ENCODE measurements at regions not wholly inside any gene's neighbourhood (a gene's known extent, or its start where the extent isn't known, plus 50 kb on each side); places are given as distances from the start of the nearest gene placed in this dataset.

DNA sequence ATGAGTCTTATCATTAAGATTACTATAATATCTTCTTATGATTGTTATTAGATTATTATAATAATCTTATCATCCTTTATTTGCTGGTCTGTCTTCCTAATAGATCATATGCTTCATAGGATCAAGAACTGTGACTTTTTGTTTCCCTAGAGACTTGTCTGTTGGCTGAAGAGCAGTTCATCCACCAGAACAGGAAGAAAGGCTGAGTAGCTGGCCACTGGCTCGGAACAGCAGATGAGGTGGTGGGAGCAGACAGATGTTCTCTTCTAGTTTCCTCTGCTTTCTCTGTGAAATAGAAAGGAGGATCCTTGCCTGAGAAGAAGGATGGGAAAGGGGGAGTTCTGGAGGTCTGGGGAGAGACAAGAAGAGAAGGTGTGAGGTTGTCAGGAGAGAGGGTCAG is 120.0 kb downstream of the CCNA1 start:
- H3K9me3 ChIP-seq (ENCODE audit: low read length) = no peaks in the 10 kb centered on the region
- H4K20me1 ChIP-seq (ENCODE audit: insufficient read depth, low read length) = no peaks in the 10 kb centered on the region
- no peak overlapping the region for H2AFZ ChIP-seq (ENCODE audit: low read length)
- no peaks in the 10 kb centered on the region for H3K9me2 ChIP-seq (ENCODE audit: insufficient read depth, low read length)
- TF ChIP-seq, protein P1, sequence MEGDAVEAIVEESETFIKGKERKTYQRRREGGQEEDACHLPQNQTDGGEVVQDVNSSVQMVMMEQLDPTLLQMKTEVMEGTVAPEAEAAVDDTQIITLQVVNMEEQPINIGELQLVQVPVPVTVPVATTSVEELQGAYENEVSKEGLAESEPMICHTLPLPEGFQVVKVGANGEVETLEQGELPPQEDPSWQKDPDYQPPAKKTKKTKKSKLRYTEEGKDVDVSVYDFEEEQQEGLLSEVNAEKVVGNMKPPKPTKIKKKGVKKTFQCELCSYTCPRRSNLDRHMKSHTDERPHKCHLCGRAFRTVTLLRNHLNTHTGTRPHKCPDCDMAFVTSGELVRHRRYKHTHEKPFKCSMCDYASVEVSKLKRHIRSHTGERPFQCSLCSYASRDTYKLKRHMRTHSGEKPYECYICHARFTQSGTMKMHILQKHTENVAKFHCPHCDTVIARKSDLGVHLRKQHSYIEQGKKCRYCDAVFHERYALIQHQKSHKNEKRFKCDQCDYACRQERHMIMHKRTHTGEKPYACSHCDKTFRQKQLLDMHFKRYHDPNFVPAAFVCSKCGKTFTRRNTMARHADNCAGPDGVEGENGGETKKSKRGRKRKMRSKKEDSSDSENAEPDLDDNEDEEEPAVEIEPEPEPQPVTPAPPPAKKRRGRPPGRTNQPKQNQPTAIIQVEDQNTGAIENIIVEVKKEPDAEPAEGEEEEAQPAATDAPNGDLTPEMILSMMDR (conservative IDR thresholded peaks at IDR 0.05; ENCODE audit: low read length) = no peak
- no peak for TF ChIP-seq EZH2phosphoT487 (IDR thresholded peaks at IDR 0.05; ENCODE audit: borderline replicate concordance, low read depth, low read length)
- no peak overlapping the region for H3K4me2 ChIP-seq (ENCODE audit: low read length)
- no peak overlapping the region for H3K27ac ChIP-seq (ENCODE audit: low read depth, low read length, poor library complexity, severe bottlenecking)
- H3K79me2 ChIP-seq (ENCODE audit: insufficient read depth, low read depth, low read length) = no peaks in the 10 kb centered on the region
- peak; percentile 51 for DNase-seq (ENCODE audit: low spot score)
- H3K4me3 ChIP-seq (ENCODE audit: low read depth, low read length, poor library complexity, severe bottlenecking) = no peak overlapping the region
- no peaks in the 10 kb centered on the region for H3K4me1 ChIP-seq (ENCODE audit: insufficient read depth, low read length, poor library complexity, severe bottlenecking)
- ChIA-PET POLR2A (no interaction called here), CTCF (ENCODE audit: unreplicated experiment) (no interaction called here)
- H3K36me3 ChIP-seq (ENCODE audit: insufficient read depth, low read length) = no peaks in the 10 kb centered on the region
- BruUV-seq (replicated peaks) = no TSS peak
- intact Hi-C loops (cut with micrococcal nuclease; ENCODE audit: unreplicated experiment) = no loop called here

DNA sequence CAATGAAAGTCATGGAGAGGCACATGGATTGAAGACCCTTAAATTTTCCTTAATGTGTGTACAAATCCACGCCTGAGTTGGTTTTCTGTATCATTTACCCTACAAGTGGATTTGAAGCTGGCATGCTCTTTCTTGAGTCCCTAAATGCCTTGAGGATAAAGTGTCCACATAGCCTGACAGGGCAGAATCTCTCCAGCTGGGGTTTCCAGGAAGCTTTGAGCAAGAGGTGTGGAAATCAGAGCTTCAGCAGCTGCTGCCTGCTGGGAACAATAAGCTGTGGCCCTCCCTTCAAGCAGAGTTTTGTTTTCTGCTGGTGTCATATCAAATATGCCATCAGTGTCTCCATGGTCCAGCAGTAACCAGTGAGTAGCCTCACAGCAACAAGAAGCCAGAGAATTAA is 120.3 kb upstream of the SERTM1 start:
- H4K20me1 ChIP-seq (ENCODE audit: insufficient read depth, low read length) = no peaks in the 10 kb centered on the region
- no peaks in the 10 kb centered on the region for H3K79me2 ChIP-seq (ENCODE audit: insufficient read depth, low read depth, low read length)
- H3K4me2 ChIP-seq (ENCODE audit: low read length) = no peak overlapping the region
- no peak overlapping the region for H3K4me3 ChIP-seq (ENCODE audit: low read depth, low read length, poor library complexity, severe bottlenecking)
- intact Hi-C loops (cut with micrococcal nuclease; ENCODE audit: unreplicated experiment) = no loop called here
- no peaks in the 10 kb centered on the region for H3K9me3 ChIP-seq (ENCODE audit: low read length)
- no peak overlapping the region for H3K27ac ChIP-seq (ENCODE audit: low read depth, low read length, poor library complexity, severe bottlenecking)
- no peaks in the 10 kb centered on the region for H3K9me2 ChIP-seq (ENCODE audit: insufficient read depth, low read length)
- no peak for DNase-seq (ENCODE audit: low spot score)
- H2AFZ ChIP-seq (ENCODE audit: low read length) = no peak overlapping the region
- ChIA-PET POLR2A (no interaction called here), CTCF (ENCODE audit: unreplicated experiment) (no interaction called here)
- no peaks in the 10 kb centered on the region for H3K4me1 ChIP-seq (ENCODE audit: insufficient read depth, low read length, poor library complexity, severe bottlenecking)
- TF ChIP-seq, protein P1 (conservative IDR thresholded peaks at IDR 0.05; ENCODE audit: low read length) = no peak
- no peak for TF ChIP-seq EZH2phosphoT487 (IDR thresholded peaks at IDR 0.05; ENCODE audit: borderline replicate concordance, low read depth, low read length)
- BruUV-seq (replicated peaks) = no TSS peak
- H3K36me3 ChIP-seq (ENCODE audit: insufficient read depth, low read length) = no peaks in the 10 kb centered on the region

DNA sequence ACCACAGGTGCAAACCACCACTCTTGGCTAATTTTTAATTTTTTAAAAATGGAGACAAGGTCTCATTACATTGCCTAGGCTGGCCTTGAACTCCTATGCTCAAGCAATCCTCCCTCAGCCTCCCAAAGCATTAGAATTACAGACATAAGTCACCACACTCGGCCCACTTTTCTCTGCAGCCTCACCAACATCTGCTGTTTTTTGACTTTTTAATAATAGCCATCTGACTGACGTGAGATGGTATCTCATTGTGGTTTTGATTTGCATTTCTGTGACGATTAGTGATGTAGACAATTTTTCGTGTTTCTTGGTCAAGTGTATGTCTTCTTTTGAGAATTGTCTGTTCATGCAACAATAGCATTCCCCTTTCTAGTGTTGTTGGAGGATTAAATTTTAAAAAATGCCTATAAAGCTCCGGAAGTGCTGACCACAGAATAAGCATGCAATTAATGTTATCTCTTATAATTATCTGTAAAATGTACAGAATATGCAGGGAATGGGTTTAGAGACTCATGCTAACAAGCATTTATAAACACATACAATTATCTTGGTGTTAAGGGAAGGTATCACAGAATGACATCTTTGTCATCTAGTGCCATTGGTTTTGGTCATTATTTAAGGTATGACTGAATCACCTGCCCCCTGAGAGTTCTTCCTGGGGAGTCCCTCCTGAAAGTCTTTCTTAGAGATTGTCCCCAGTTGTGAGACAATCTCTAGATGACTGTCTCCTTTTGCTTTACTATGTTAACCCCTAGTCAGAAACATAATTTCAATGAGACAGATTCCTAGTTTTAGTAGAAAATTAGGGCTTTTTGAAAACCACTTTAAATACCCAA is 118.5 kb upstream of the SERTM1 start:
- ChIA-PET POLR2A (no interaction called here), CTCF (ENCODE audit: unreplicated experiment) (no interaction called here)
- Histone ChIP-seq H2AFZ (ENCODE audit: low read length) (no peak overlapping the region), H3K9me3 (ENCODE audit: low read length) (no peaks in the 10 kb centered on the region), H3K4me2 (ENCODE audit: low read length) (no peak overlapping the region), H3K4me3 (ENCODE audit: low read depth, low read length, poor library complexity, severe bottlenecking) (no peak overlapping the region), H4K20me1 (ENCODE audit: insufficient read depth, low read length) (no peaks in the 10 kb centered on the region), H3K4me1 (ENCODE audit: insufficient read depth, low read length, poor library complexity, severe bottlenecking) (no peaks in the 10 kb centered on the region), H3K27ac (ENCODE audit: low read depth, low read length, poor library complexity, severe bottlenecking) (no peak overlapping the region), H3K9me2 (ENCODE audit: insufficient read depth, low read length) (no peaks in the 10 kb centered on the region), H3K36me3 (ENCODE audit: insufficient read depth, low read length) (no peaks in the 10 kb centered on the region), H3K79me2 (ENCODE audit: insufficient read depth, low read depth, low read length) (no peaks in the 10 kb centered on the region)
- BruUV-seq (replicated peaks) = no TSS peak
- no peak for TF ChIP-seq EZH2phosphoT487 (IDR thresholded peaks at IDR 0.05; ENCODE audit: borderline replicate concordance, low read depth, low read length)
- TF ChIP-seq, protein P1 (conservative IDR thresholded peaks at IDR 0.05; ENCODE audit: low read length) = no peak
- DNase-seq (ENCODE audit: low spot score) = no peak
- intact Hi-C loops (cut with micrococcal nuclease; ENCODE audit: unreplicated experiment) = no loop called here
